Activated T-helper 17 cell treated with anti-CD3 and anti-CD28 coated beads, Interleukin-2, amount 50 U/mL, for 72 hours (primary cell): ENCODE measurements at regions not wholly inside any gene's neighbourhood (a gene's known extent, or its start where the extent isn't known, plus 50 kb on each side); places are given as distances from the start of the nearest gene placed in this dataset.

Experiments used
- ATAC-seq: fragments of 150-1000 bp; cut with Tn5 transposase; replicated peaks from 2 replicates; pipeline ENCODE4 v1.10.0; 2021; ENCODE audit warnings: mild to moderate bottlenecking, moderate library complexity
- H3K27ac Mint-ChIP-seq: one replicate; pipeline ENCODE4 v1.8.0; 2022; ENCODE audit warnings: mixed read lengths
- H3K27me3 Mint-ChIP-seq: one replicate; pipeline ENCODE4 v1.8.0; 2022; ENCODE audit warnings: mixed read lengths
- H3K36me3 Mint-ChIP-seq: one replicate; pipeline ENCODE4 v1.8.0; 2022; ENCODE audit warnings: low read depth, mild to moderate bottlenecking, mixed read lengths
- H3K4me1 Mint-ChIP-seq: one replicate; pipeline ENCODE4 v1.8.0; 2022; ENCODE audit warnings: mixed read lengths
- H3K4me3 Mint-ChIP-seq: one replicate; pipeline ENCODE4 v1.8.0; 2022; ENCODE audit warnings: mild to moderate bottlenecking, mixed read lengths
- H3K9me3 Mint-ChIP-seq: one replicate; pipeline ENCODE4 v1.8.0; 2022; ENCODE audit warnings: mixed read lengths

DNA sequence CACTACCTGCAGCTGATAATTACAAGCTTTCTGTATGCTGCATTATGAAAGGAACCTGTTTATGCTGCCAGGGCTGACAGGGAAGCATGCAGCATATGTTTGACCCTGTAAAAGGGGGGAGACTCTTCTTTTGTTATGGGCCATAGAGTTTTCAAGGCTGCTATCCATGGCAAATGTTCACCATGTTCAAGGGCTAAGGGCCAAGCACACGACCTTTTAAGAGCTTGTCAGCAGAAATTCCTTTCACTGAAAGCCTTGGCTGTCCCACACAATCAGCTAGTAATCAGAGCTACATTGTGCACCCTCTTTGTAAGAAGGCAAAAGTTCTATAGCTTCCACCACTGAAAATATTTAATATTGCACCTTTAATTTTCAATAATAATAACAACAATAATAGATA, 74.2 kb upstream of the MBIP start:
- H3K4me3 Mint-ChIP-seq = no peak overlapping the region
- H3K27ac Mint-ChIP-seq = no peak overlapping the region
- H3K9me3 Mint-ChIP-seq = no peaks in the 10 kb centered on the region
- no peaks in the 10 kb centered on the region for H3K4me1 Mint-ChIP-seq
- ATAC-seq = no peak
- no peaks in the 10 kb centered on the region for H3K36me3 Mint-ChIP-seq
- peaks cover 17% of the 10 kb centered on the region for H3K27me3 Mint-ChIP-seq

DNA sequence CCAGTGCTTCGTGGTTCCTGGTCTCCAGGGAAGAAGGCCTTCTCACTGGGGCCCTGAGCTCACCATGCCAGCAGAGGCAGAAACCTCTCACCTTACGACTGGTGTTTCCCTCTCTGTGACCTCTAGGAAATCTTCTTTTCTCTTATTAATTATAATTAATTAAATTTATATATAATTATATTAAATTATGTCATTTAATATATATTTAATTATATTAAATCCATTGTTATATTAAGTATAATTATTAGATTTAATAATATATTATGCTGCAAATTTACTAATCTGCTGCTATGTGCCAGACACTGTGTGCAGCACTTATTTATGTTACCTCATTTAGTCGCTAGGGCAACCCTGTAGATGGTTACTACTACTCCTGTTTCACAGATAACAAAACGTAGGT, 70.3 kb upstream of the MBIP start:
- H3K4me3 Mint-ChIP-seq = no peak overlapping the region
- H3K27ac Mint-ChIP-seq = no peak overlapping the region
- H3K4me1 Mint-ChIP-seq = no peaks in the 10 kb centered on the region
- peaks cover 19% of the 10 kb centered on the region for H3K27me3 Mint-ChIP-seq
- H3K9me3 Mint-ChIP-seq = no peaks in the 10 kb centered on the region
- ATAC-seq = no peak
- no peaks in the 10 kb centered on the region for H3K36me3 Mint-ChIP-seq

DNA sequence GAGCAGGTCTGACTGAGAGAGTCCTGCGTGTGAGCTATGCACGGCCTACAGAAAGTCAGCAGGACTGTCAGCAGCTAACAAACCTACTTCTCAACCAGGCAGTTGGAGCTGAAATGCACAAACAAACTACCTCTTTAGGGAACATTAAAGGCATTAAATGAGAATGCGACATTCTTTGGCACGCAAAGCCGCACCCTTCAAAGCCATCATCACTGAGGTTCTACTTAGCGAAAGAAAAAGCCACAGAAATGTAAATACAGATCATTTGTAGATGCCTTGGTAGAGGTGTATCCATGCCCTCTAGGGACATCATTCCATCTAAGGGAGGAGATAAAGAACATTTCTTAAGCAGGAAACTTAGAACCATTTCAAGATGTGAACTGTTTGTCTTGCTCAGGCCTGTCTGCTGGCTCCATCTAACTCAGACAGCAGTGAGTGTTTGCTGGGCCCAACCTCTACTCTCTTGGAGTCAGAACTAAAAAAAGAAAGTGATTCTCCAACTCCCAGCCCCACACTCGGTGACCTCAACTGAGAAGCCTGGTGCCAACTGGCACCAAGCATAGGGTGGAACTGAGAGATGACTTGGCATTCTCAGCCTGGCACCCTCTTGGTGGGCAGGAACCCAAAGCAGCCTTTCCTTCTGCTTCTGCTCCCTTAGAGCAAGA, 63.5 kb upstream of the MBIP start:
- Mint-ChIP-seq H3K27me3 (peaks cover 4% of the 10 kb centered on the region), H3K36me3 (no peaks in the 10 kb centered on the region), H3K27ac (no peak overlapping the region), H3K4me3 (no peak overlapping the region), H3K4me1 (no peaks in the 10 kb centered on the region), H3K9me3 (no peaks in the 10 kb centered on the region)
- ATAC-seq = no peak

DNA sequence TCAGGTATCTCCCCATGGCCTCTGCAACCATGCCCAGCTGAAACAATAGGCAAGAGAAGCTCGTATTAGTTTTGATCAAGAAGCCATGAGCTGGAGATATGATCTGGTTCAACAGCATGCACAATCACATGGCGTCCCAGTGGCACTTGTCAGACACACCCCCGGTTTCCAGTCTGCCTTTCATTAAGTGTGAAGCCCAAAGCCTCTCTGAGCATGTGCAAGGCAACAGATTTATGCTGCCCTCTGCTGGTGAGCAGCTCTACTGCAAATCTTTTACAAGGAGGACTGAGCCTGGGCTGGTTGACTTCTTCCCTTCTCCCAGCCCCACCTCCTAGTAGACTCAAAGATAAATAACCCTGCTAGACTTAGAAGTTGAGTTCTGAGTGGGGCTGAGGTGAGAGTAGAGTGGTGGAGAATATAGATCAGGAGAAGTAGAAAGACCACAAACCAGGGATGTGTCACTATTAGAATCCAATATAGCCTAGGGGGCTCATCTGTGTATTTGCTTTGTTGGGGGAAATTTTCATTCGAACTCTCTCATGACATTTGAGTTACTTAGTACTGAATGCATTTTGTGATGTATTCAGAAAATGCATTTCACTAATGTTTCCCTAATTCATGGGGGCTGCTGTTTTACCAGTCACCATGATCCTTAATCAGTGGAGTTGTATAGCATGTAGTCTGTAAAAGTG, 53.7 kb upstream of the MBIP start:
- Mint-ChIP-seq H3K27ac (no peak overlapping the region), H3K9me3 (no peaks in the 10 kb centered on the region), H3K4me3 (no peak overlapping the region), H3K4me1 (no peaks in the 10 kb centered on the region), H3K27me3 (no peaks in the 10 kb centered on the region), H3K36me3 (no peaks in the 10 kb centered on the region)
- ATAC-seq = peak; percentile 83
